HG02759 (cell line): ENCODE measurements at regions not wholly inside any gene's neighbourhood (a gene's known extent, or its start where the extent isn't known, plus 50 kb on each side); places are given as distances from the start of the nearest gene placed in this dataset.
"Not testable (repeated sequence)": the region's sequence is repeated elsewhere in the genome, so short reads cannot be mapped to it uniquely, and the experiment has no call there.

Experiments used
- ATAC-seq: cut with Tn5 transposase; IDR thresholded peaks from one replicate; pipeline ENCODE4 v1.9.1; 2021; ENCODE audit warnings: mild to moderate bottlenecking, moderate library complexity; ENCODE audit not compliant: unreplicated experiment

- ATAC-seq, result no peak
These were observed 452.3 kb downstream of the HTR1B start for GRCh38 chr6:77010931-77011542.

- ATAC-seq, result no peak
These were observed 470.7 kb downstream of the HTR1B start for GRCh38 chr6:76992553-76992952.

- ATAC-seq, result no peak
These were observed 478.7 kb downstream of the HTR1B start for GRCh38 chr6:76984572-76984971.

- ATAC-seq, result no peak
These were observed 480.7 kb downstream of the HTR1B start for GRCh38 chr6:76982476-76983199.

- ATAC-seq, result no peak
These were observed 490.8 kb downstream of the HTR1B start for GRCh38 chr6:76972474-76972873.

GRCh38 chr6:76959177-76959576, 504.1 kb downstream of the HTR1B start:
- not testable (repeated sequence) for ATAC-seq

- ATAC-seq, result no peak
These were observed 520.9 kb downstream of the HTR1B start for GRCh38 chr6:76942203-76942966.

- no peak for ATAC-seq
These were observed 523.1 kb downstream of the HTR1B start for GRCh38 chr6:76940191-76940590.

- ATAC-seq, result no peak
These were observed 548.6 kb downstream of the HTR1B start for GRCh38 chr6:76914737-76915136.

GRCh38 chr6:76905541-76905940, 557.8 kb downstream of the HTR1B start:
- ATAC-seq, result not testable (repeated sequence)

GRCh38 chr6:76892542-76892941, 570.7 kb downstream of the HTR1B start:
- no peak for ATAC-seq

- ATAC-seq, result no peak
These were observed 574.9 kb downstream of the HTR1B start for GRCh38 chr6:76888351-76888750.

- ATAC-seq, result no peak
These were observed 576.4 kb downstream of the HTR1B start for GRCh38 chr6:76886900-76887299.

- ATAC-seq, result no peak
These were observed 577.4 kb downstream of the HTR1B start for GRCh38 chr6:76885861-76886301.

GRCh38 chr6:76881414-76881813, 581.9 kb downstream of the HTR1B start:
- ATAC-seq, result no peak

GRCh38 chr6:76876922-76877553, 586.3 kb downstream of the HTR1B start:
- no peak for ATAC-seq

GRCh38 chr6:76876430-76876829, 586.9 kb downstream of the HTR1B start:
- not testable (repeated sequence) for ATAC-seq

GRCh38 chr6:76867182-76867581, 596.1 kb downstream of the HTR1B start:
- ATAC-seq, result no peak

GRCh38 chr6:76866091-76866915, 597.0 kb downstream of the HTR1B start:
- no peak for ATAC-seq

- no peak for ATAC-seq
These were observed 600.4 kb downstream of the HTR1B start for GRCh38 chr6:76862936-76863335.
